HG02870 (cell line): ENCODE measurements at regions not wholly inside any gene's neighbourhood (a gene's known extent, or its start where the extent isn't known, plus 50 kb on each side); places are given as distances from the start of the nearest gene placed in this dataset.

Source experiments
- ATAC-seq: cut with Tn5 transposase; IDR thresholded peaks from one replicate; pipeline ENCODE4 v1.9.1; 2021; ENCODE audit warnings: mild to moderate bottlenecking, moderate library complexity; ENCODE audit not compliant: unreplicated experiment

DNA sequence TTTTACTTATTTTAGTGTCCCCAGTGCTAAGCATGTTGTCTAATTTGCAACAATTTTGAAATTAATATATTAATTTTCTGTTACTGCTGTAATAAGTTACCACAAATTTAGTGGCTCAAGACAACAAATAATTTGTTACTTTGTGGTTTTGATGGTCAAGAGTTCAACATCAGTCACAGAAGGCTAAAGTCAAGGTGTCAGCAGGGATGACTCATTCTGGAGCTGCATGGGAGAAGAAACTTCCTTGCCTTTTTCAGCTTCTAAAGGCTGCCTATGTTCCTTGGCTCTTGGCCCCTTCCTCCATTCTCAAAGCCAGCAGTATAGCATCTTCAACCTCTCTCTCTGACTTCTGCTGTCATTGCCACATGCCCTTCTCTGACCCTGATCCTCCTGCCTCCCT, 271.8 kb downstream of the HLX start:
- no peak for ATAC-seq

DNA sequence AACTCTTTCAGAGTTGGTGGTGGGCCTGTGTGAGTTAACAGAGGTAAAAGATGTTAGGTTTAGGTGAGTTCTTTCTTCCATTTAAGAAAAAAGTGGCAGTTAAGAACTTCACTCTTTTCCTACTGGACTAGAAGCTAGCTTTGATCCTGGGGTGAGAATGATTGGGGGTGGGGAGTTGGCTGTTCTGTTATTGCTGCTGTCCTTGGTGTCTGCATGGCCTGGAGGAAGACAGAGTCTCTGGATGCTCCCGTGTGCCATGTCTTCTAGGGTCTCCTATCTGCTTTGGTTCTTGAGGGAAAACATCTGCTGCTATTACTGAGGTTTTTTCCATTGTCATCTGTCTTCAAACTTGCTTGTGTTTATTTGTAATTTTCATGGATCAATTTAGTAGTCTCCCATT, 275.7 kb downstream of the HLX start:
- ATAC-seq = no peak

DNA sequence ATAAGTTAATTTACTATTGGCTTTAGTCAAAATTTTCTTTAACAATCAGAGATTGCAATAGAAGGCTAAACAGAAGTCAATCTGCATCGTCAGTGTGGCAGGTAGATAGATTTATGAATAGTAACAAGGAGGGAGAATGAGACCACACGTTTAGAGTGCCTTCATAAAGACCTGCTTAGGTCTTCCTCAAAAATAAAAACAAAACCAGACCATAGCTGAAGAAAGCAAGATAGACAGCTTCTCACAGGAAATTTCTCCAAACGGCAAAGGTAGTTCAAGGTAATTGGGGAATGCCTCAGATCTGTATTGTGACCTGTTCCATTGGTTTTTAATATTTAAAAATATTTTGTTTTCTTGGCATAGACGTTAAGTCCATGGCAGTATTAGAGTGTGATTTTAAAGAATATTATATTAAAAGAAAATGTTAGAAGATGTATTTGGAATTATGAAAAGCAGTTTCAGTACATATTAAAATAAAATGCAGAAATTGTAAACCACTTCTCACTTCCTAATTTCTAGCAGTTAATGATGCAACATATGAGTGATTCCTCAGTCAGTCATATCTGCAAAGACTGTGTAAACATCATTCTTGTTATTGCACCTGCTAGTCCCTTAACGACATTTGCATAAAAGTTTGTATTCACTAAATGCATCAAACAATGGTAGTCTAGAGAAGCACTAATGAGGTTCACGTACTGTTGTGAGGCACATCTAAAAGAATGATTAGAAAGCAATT, 278.0 kb downstream of the HLX start:
- peak; percentile 95 for ATAC-seq

DNA sequence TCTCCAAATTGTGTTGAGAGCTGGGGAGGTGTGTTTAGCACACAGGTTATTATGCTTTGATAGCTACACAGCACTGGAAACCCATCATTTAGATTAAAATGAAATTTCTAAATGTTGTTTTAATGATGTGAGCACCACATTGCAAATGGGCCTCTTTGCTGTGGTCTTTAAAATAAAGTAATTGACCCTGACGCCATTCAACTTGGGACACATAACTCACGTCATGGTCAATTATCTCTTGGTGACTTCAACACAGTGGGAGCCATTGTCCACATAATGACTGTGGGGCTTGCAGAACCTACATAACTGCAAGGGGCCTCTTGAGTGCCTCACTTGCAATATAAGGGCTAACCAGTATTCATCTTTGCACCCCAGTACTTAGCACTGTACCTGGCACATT, 280.4 kb downstream of the HLX start:
- no peak for ATAC-seq

DNA sequence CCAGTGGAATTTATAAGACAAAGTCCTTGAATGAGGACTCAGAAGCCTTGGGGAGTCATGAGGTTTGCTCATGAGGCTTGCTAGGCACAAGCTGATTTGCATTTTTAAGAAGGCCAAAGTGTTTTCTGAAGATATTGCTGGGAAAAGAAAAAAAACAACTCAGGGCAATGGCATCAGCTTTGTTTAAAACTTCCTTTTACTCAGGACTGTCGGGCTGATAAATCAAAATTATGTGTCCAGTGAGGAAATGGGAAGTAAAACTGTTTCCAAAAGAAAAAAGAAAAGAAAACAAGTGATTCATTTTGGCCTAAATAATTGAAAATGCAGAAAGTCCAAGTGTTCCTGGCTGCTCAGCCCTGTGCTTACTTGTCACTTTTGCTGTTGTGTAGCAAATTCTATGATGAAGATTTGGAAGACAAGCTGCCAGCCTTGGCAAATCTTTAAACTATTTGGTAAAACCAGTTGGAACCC, 282.4 kb downstream of the HLX start:
- no peak for ATAC-seq

DNA sequence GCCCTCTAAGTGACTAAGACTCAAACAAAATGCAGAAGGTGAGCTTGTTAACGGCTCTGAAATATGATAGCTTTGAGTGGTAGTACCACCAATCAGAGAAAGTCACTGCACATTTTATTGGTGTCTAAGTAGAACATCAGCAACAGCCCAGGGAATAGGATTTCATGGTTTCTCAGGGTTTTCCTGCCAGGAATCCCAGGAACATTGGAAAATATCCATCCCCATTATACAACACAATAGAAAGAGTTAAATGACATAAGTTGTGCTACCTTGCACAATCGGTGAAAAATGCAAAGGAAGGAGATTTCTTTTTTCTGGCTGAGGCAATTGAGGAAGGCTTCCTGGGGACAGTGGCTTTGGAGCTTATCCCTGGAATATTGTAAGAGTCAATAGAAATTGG, 283.1 kb downstream of the HLX start:
- no peak for ATAC-seq

DNA sequence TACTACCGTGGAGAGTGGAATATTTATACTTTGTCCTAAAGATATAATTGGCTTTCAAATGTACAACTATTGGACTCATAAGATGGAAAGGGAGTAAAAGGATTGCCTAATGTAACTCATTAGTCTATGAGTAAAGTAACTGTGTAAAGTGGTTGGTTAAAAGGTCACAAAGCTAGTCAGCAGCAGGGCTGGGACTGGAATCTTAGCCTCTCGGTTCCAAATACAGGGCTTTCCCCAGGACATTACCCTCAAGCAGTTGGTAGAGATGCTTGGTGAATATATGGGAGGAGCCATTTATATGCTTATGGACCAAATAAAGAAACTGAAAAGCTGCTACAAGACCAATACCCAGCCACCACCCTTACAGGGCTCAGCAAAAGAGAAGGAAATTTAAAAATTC, 283.7 kb downstream of the HLX start:
- no peak for ATAC-seq

DNA sequence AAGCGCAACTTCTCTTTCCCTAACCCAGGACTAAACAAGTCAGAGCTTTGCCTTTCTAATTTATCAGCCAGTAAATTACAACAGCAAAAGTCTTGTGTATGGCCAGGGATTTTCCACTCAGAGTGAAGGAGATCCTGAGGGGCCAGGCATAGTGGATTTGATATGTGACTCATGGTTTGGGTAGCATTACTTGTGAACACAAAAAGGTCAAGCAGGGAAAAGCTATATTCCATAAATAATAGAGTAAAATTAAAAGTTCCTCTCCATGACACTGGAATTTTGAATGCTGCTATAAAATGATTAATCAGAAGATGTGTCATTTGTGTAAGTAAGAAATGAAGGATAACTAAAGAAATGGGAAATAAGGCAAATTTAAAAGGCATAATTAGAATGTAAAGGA, 284.8 kb downstream of the HLX start:
- ATAC-seq = no peak

DNA sequence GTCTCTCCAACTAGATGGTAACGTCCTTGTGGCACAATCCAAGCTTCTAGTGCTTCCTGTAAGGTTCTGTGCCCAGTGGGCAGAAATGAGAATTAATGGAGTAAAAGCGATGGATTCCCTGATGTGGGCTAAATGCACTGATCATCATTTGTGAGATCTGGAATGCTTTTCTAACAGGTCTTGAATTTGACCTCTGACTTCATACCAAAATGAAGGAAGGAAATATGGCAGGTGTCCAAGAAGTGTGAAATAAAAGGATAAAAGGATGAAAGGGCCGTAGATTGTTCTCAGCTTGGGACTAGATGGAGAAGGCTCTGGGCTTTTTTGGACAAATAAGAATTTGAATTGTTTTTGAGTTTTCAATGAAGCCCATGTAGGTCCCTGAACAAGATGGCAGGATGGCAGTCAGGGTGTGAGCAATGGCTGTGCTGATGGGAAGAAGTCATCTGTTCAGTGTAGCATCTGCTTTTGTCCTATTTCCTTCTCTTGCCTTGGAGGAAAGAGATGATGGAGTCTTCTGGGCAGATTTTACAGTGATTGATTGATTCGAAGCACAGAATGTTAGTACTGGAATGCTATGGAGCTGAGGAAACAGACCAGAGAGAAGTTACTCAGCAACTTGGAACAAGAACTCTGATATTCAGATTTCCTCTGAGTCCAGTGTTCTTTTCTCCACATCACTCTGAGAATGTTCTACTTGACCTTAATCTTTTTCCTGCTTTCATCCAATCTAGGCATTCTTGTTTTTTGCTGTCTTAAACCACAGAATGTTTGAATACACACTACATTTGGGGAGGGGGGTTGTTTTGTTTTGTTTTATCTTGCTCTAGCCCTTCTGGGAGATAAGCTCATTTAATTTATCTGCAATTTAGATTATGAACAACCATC, 286.0 kb downstream of the HLX start:
- no peak for ATAC-seq

DNA sequence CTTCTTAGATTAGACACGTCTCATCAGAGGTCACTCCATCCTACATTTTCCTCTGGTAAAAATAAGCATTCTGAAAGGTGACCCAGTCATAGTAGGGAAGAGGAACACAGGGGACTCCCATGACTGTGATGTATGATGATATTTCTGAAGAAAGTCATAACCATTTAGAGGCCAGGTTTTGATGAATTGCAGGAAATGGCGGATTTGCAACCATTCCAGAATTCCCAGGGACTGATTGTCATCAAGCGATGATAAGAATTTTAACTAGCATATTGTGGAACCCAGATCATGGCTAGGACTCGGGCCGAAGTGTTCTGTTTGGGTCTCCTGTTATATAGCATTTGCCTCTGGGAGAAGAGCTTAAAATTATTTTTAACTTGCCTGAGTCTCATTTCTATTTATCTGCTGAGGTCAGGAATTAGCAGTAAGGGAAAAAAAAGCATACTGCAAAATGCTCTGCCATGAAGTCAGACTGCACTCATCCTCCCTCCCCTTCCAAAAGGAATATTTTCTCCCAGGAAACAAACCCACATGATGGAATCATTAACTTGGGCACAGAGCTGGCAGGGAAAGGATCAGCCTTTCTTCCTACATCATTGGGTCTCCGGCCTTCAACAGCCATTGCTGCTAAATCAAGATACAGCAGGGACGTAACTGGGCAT, 286.7 kb downstream of the HLX start:
- ATAC-seq = peak; percentile 2

DNA sequence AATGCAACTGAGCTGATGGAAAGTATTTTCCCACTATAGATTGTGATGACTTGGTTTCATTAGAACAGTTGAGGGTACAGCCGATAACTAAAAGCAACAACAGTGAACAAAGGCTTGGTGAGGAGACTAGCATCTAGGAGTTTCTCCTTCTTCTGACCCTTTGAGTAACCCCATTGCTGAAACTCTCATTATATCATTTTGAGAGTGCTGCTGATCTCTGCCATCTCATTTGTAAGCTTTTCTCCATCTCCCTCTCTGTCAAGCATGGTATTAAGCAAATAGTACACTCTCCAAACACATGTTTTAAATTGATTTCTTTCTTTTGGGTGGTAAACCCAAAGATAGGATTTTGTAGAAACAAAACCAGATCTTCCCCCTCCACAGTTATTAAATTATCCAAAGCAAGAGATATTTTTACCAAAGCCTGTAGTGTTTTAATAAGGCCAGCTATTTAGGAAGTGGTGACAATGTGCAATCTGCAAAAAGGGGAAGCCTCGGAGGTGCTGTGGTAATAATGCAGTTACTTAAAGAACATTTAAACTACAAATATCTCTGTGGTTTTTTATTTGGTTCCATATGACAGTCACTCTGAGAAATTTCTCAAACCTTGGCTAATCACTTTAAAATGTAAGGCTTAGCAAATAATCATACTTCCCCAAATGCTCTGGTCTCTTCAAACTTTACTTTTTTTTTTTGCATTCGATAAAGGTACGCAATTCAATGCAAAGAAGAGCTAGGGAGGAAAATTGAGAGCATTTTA, 287.5 kb downstream of the HLX start:
- ATAC-seq = peak; percentile 89

DNA sequence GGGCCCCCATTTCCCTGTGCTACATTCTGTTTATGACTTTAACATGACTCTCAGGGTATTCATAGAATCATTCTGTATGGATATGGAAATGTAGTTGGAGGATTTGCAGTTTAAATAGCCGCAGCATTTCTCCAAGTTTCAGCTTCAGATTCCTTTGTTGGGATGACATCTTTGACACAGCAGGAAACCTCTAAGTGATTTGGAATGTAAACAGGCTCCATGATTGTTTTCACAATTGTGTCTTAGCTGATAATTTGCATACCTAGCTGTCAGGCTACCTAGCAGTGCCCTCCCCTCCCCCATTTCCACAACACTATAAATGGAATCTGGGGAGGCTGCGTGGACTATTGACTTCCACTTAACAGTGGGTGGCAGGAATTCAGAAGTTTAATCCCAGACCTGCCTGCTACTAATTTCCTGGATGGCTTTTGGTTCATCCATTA, 290.2 kb downstream of the HLX start:
- ATAC-seq = no peak

DNA sequence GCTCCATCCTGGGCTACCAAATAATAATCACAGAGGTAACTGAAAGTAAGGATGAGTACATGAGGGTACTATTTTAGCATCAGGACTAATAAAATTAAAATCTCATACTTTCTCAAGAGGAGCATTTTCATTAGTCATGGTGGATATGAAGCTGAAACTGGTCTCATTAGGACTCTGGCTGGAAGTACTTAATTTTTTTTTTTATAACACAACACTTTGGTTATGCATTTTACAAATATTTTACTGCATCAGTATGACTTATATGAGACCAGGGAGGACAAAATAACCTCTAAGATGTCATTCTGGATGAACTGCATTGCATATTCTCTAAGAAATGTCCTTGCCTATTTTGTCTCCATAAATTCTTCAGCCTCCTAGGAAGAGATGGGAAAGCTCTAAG, 290.9 kb downstream of the HLX start:
- ATAC-seq = no peak

DNA sequence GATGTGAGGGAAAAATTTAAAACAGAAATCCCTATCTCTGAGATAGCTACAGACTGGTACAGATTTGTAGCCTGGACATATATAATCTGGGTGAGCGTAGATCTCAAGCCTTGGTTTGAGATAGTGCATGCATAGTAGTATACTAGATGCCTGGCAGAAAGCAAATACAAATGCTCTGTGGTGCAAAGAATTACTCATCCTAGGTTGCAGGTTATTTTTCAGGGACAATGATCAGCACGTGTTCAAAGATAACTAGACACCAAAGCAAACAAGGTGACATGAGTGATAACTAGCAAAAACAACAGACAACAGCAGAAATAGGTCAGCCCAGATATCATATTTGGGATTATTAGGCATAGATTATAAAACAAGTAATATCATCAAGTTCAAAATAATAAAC, 292.5 kb downstream of the HLX start:
- no peak for ATAC-seq

DNA sequence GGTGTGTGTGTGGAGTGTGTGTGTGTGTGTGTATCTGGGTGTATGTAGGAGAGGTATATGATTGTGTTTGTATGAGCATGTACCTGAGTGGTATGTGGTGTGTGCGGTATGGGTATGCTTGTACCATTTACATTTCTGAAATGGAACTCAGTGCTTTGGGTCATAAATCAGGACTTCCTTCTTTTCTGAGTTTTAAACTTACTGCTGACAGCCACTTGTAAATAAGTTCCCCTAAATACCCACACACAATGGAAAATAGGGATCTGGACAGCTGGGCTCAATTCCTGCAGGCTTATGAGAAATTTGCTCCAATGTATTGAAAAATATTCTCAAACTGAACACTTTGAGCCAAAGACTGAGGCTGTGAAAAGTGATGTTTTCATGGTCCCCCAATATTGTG, 293.6 kb downstream of the HLX start:
- no peak for ATAC-seq

DNA sequence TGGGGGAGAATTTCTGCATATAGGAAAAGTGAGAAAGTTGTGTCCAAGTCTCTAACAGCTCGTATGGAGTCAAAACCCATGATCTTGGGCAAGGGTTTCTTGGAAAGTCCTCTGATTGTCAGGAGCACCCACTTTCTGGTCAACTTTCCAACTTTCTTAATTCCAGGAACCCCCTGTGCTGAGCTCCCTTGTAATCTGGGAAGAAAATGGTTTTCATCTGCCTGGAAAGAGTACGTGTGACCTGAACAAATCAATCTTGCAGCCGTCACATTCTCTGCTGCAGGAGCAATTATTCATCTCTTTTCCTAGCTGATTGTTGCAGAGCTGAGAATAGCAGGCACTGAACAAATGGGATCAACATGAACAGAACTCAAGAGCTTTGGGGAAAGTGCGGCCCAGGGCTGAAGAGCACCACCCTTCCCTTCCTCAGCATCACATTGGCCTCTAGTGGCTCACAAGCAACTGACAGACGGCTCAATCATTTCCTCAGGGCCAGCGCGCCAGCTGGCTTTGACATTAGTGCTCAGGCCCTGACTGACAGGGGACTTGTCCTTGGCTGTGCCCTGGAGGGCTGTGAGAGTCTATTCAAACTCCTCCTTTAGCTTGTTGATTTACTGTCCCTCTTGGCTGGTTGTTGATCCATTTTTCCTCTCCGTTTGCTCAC, 295.2 kb downstream of the HLX start:
- no peak for ATAC-seq

DNA sequence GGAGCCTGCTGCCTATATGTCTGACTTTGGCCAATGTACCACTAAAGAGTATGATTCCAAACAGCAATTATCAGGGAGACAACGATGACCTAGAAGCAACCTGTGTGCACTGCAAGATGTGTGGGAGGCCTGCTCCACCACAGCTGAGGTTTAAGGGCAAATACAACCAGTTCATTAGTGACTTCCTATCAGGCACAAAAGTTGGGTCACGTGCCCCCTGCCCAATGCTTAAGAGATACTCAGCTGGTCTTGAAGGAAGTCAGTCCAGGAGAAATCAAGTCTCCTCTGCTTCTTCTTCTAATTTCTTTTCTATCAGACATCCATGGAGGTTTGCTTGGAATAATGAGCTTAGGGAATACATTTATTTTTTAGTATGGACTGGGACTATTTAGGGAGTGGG, 296.0 kb downstream of the HLX start:
- no peak for ATAC-seq

DNA sequence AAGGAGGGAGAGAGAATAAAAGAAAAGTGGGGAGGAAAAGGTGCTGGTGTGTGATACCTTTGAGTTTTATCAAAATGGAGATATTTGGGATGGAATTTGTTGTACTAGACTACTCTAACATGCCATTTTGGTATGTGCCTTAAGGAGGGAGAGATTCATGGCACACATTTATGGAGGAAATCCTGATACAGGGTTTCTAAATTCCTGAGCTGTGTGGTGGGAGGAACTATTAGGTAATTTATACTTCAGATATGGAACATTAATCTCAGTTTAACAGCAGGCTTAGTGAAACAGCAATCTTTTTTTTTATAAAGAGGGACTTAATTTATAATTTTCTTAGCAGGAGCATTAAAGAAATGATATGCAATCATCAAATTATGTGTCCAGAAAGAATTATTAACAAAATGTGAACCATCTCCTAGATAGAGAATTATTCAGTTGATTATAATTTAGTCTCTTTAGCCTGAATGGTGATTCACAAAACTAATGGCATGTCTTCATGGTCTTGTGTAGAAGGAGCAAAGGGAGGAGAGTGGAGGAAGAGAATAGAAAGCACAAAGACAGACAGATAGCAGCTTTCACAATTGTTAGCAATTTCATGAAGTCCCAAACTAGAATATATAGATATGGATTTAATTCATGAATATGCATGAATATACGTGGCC, 301.6 kb downstream of the HLX start:
- no peak for ATAC-seq

DNA sequence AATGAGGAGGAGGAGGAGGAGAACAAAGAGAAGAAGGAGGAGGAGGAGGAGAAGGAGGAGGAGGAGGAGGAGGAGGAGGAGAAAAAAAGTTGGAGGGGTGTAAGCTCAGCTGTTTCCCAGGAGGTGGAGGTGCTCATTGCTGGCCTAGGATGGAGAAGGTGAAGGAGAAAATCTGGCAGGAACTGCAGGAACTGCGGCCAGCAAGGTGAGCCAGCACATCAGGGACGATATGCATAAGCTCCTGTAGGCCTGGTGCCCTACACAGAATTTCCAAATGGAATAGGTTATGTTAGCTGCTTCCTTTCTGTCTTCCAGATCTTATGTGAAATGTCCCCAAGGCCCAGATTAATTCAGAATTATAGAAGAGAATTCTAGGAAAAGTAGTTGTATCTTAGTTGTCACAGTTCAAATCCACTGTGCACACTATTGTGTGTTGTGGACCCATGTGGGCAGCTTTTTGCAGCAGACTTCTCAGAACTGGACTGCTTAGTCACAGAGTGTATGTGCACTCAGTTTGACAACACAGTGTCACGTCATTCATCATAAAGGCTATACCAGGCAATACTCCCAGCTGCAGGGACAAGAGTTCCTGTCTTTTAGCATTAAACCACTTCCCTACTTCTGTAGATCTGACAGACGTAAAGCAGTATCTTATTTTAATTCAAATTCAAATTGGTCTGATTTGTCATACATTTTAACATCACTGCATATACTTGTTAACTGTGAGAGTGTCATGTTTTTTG, 303.7 kb downstream of the HLX start:
- ATAC-seq = no peak
